ENCODE measurements at regions not wholly inside any gene's neighbourhood (a gene's known extent, or its start where the extent isn't known, plus 50 kb on each side); places are given as distances from the start of the nearest gene placed in this dataset.
A peak's percentile ranks its signal among the peaks of the same experiment; 100 is the strongest.
"Not testable (repeated sequence)": the region's sequence is repeated elsewhere in the genome, so short reads cannot be mapped to it uniquely, and the experiment has no call there.

GRCh38 chr1:227415115-227415790, 97.0 kb upstream of the CDC42BPA start:
- no peak for DNase-seq

GRCh38 chr1:227411066-227411465, 92.8 kb upstream of the CDC42BPA start:
- no peak for DNase-seq

- not testable (repeated sequence) for DNase-seq
These were observed 88.0 kb upstream of the CDC42BPA start for GRCh38 chr1:227406332-227406731.

- no peak for DNase-seq
These were observed 85.2 kb upstream of the CDC42BPA start for GRCh38 chr1:227403535-227403934.

GRCh38 chr1:227401562-227402342, 83.5 kb upstream of the CDC42BPA start:
- no peak for DNase-seq

- no peak for DNase-seq
These were observed 80.9 kb upstream of the CDC42BPA start for GRCh38 chr1:227399152-227399730.

GRCh38 chr1:227397354-227397978, 79.2 kb upstream of the CDC42BPA start:
- DNase-seq = no peak

- peak; percentile 99 for DNase-seq
These were observed 78.5 kb upstream of the CDC42BPA start for GRCh38 chr1:227396539-227397353.

GRCh38 chr1:227395426-227396028, 77.2 kb upstream of the CDC42BPA start:
- peak; percentile 51 for DNase-seq

- no peak for DNase-seq
These were observed 74.9 kb upstream of the CDC42BPA start for GRCh38 chr1:227392984-227393764.

GRCh38 chr1:227391879-227392278, 73.6 kb upstream of the CDC42BPA start:
- no peak for DNase-seq

- peak; percentile 36 for DNase-seq
These were observed 72.9 kb upstream of the CDC42BPA start for GRCh38 chr1:227391211-227391610.

GRCh38 chr1:227390525-227390924, 72.2 kb upstream of the CDC42BPA start:
- DNase-seq = peak; percentile 32

GRCh38 chr1:227388214-227389168, 70.2 kb upstream of the CDC42BPA start:
- no peak for DNase-seq

GRCh38 chr1:227379555-227379892, 61.2 kb upstream of the CDC42BPA start:
- DNase-seq = no peak

- peak; percentile 46 for DNase-seq
These were observed 60.7 kb upstream of the CDC42BPA start for GRCh38 chr1:227378871-227379554.

GRCh38 chr1:227378181-227378580, 59.9 kb upstream of the CDC42BPA start:
- no peak for DNase-seq

GRCh38 chr1:227374846-227375245, 56.6 kb upstream of the CDC42BPA start:
- no peak for DNase-seq

- no peak for DNase-seq
These were observed 54.4 kb upstream of the CDC42BPA start for GRCh38 chr1:227372726-227373130.

All from OCI-M1 (cell line).